HTR-8/SVneo (cell line): ENCODE measurements at regions not wholly inside any gene's neighbourhood (a gene's known extent, or its start where the extent isn't known, plus 50 kb on each side); places are given as distances from the start of the nearest gene placed in this dataset.
"Not testable (repeated sequence)": the region's sequence is repeated elsewhere in the genome, so short reads cannot be mapped to it uniquely, and the experiment has no call there.

Source experiments
- DNase-seq: peaks from one replicate; pipeline ENCODE4 v3.0.0; 2011; ENCODE audit warnings: low spot score, mixed read lengths; ENCODE audit not compliant: insufficient read length
- FAIRE-seq: peaks from 2 replicates; lab custom pipeline; 2011; peaks lifted over from hg19 to GRCh38; lab: Jason Lieb, UNC

DNA sequence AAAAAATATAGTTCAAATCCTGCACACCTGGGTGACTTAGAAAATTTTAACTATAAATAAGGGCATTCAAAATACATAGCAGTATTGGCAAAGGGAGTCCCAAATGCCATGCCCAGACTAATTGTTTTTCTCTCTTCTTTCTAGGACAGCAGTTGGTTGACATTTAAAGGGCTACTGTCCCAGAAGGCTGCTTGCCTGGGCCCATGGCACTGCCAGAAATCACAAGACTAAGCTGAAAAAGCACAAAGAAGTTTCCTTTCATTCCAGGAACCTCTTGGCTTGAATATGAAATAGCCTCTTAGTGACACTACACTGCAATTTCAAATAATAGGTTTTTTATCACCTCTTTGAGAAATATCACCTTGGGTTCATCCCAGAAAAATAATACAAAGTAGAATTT lies 388.9 kb upstream of the TRPC7 start:
- FAIRE-seq (no peak), DNase-seq (no peak)

GRCh38 chr5:136750224-136750862 lies 385.0 kb upstream of the TRPC7 start:
- FAIRE-seq (peak; percentile 4), DNase-seq (no peak)

DNA sequence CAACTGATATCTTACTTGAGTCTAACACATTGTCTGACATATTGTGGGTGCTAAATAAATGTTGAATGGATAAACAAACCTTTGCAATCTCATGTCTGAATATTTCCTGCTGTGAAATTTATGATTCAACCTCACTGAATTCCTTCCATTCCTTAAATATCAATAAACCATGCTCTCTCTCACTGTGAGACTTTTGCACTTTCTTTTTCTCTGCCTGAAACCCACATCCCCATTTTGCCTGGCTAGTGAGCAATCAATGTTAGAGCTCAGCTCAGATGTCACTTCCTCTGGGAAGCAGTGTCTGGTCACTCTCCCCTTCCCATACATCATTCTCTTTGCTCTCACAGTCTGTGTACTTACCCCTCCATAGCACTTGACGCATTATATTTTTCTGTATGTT lies 383.7 kb upstream of the TRPC7 start:
- DNase-seq (no peak), FAIRE-seq (no peak)

GRCh38 chr5:136743052-136743451 lies 377.7 kb upstream of the TRPC7 start:
- FAIRE-seq: no peak

DNA sequence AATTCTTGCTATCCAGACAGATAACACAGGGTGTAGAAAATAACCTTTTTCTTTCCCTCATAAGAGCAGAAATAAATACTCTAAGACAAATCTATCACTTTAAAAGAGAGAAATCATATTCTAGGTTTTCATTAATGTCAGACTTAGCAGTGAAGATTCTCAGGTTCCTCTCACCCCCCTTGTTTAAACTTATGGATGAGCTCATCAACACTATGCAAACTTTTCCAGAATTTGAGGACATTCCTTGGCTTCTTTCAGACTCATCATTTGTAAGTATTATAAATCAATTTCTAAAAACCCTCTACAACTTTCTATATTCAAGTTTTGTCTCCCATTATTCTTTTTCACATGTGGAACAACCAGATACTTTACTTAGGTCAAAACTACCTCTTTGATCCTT lies 374.9 kb upstream of the TRPC7 start:
- no peak for FAIRE-seq

More at GRCh38 chr5:136743052-136743451, 377.7 kb upstream of the TRPC7 start:
- DNase-seq: no peak

DNA sequence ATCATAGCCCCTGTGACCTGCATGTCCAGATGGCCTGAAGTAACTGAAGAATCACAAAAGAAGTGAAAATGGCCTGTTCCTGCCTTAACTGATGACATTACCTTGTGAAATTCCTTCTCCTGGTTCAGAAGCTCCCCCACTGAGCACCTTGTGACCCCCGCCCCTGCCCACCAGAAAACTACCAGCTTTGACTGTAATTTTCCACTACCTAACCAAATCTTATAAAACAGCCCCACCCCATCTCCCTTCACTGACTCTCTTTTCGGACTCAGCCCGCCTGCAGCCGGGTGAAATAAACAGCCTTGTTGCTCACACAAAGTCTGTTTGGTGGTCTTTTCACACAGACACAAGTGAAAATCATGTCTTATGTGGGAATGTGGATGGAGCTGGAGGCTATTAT lies 373.9 kb upstream of the TRPC7 start:
- not testable (repeated sequence) for DNase-seq, FAIRE-seq

More for the DNA sequence above, 374.9 kb upstream of the TRPC7 start:
- DNase-seq: no peak

- no peak for DNase-seq
- no peak for FAIRE-seq
These were observed 373.5 kb upstream of the TRPC7 start for GRCh38 chr5:136738829-136739228.

GRCh38 chr5:136736021-136736420 lies 370.7 kb upstream of the TRPC7 start:
- DNase-seq (no peak), FAIRE-seq (no peak)

DNA sequence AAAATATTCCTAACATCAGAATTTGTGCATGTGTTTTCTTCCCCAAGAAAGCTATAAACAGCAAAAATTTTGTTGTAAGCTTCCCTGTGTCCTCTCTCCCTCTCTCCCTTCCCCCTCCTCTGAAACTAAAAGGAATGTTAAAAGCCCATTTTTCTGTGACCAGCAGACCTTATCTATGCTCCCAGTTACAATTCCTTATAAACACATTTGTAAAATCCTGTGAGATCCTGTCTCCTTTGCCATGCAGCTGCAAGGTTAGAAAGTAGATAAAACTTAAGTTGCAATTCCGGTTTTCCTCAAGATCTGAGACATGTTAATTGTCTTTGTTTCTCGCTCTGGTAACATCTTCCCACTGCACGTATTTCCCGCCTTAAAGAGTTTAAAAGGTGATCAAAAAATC lies 370.3 kb upstream of the TRPC7 start:
- not testable (repeated sequence) for DNase-seq, FAIRE-seq

DNA sequence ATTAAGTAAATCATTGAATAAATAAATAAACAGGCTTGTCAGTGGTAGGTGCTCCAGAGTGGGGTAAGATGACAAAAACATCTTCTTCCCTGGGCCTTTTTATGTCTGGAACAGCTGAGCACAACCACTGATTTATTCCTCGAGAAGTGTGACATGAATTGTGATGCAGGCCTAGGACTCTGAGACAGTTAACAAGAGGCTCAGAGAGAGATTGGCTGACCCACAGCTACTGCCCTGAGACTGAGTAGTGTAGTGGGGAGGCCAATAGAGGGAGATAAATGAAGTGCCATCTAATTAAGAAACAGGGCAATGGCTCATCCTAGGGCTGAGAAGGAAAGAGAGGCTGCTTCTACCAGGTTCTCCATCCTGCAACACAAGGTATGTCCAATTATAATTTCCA lies 369.3 kb upstream of the TRPC7 start:
- FAIRE-seq: no peak
- no peak for DNase-seq

- FAIRE-seq: no peak
- DNase-seq: no peak
These were observed 367.4 kb upstream of the TRPC7 start for GRCh38 chr5:136732751-136733150.

DNA sequence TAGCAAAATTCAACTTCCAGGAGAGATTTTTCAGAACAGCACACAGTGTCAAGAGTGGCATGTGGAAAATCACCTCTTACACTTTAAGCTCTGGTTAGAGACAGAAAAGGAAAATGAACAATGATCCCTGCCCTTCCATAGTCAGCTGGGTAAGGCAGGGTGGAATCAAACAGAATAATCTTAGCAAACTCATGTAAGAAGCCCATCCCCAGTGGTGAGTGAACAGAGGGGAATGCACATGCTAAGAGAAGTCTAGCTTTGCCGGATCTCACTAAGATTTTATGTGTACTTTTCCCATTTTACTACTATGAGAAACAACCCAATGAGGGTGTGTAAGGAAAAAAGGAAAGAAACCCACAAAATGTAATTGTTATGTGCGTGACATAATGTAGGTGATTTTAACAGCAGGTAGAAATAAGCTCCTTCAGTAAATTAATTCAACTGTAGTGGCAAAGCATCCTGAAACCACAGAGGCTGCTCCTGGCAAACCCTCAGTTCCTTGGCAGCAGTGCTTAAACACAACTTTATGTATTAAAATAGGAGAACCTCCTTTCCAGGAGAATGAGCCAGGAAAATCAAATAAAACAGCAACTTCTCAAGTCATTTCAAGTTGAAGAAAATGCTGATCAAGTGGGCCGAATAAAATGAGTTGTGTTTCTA lies 366.0 kb upstream of the TRPC7 start:
- DNase-seq: no peak
- FAIRE-seq: no peak

DNA sequence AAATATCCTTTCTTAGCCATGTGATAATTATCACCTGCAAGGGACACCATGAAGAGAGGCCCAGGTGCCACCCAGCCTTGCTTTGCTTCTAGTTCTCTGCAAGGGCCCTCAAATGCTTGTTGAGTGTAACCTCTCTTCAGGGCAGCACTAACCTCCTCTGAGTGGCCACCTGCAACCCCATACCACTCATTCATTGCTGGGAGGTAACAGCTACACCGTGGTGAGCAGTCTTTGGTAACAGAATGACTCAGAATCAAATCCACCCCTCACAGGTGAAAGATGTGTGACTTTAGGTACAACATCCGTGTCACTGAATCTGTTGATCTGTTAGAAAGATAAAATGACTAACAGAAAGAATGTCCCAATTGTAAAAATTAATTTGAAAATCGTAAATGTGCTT lies 365.1 kb upstream of the TRPC7 start:
- FAIRE-seq (no peak), DNase-seq (no peak)

- DNase-seq: peak; percentile 51
- FAIRE-seq: no peak
These were observed 364.6 kb upstream of the TRPC7 start for GRCh38 chr5:136729901-136730355.

- no peak for DNase-seq
- no peak for FAIRE-seq
These were observed 361.2 kb upstream of the TRPC7 start for GRCh38 chr5:136726506-136726905.

- no peak for DNase-seq
- FAIRE-seq: no peak
These were observed 358.8 kb upstream of the TRPC7 start for GRCh38 chr5:136724161-136724560.

DNA sequence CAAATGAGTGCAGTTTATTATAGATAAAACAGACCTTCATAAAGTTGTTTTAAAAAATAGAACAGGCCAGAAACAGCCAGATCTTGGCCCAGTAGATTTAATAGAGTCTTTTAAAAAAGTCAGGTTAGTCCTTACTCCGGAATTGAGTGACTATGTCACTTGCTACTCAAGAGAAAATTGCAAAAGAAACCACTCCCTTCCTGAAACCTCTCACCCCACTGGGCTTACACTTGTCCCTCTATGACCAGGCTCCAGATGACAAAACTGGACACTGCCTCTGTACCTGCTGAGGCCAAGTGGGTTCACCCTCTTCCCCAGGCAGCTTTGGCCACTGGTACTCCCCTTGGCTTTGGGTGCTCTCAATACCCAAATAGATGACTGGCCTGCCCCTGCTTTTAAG lies 357.2 kb upstream of the TRPC7 start:
- DNase-seq: no peak
- no peak for FAIRE-seq

DNA sequence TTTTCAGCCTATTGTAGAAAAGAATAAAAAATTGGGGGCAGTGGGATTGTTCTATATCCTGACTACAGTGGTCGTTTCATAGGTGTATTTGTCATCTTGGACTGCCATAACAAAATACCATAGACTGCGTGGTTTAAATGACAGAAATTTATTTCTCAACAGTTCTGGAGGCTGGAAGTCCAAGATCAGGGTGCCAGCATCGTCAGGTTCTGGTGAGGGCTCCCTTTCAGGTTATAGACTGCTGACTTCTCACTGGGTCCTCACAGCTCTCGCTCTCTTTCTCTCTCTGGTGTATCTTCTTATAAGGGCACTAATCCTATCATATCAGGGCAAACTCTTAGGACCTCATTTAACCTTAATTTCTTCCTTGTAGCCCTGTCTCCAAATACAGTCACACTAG lies 356.7 kb upstream of the TRPC7 start:
- FAIRE-seq (no peak), DNase-seq (no peak)

GRCh38 chr5:136720674-136721073 lies 355.3 kb upstream of the TRPC7 start:
- FAIRE-seq (no peak), DNase-seq (no peak)

DNA sequence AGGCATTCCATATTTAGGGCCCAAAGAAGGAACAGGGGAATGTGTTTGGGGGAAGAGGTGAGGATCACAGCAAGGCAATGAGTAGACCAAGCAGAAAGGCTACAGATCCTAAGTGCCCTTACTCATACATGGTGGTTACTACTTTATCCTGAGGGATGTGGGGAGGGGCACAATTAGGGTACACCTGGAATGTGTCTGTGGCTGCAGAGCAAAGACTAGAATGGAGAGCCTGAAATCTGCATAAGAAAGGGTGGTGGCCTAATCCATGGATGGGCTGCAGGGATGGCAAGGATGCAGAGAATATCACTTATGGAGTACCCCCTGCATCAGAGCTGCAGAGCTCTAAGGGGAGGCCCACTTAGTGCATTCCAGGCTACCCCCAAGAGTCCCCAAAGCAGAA lies 352.6 kb upstream of the TRPC7 start:
- FAIRE-seq (no peak), DNase-seq (no peak)

DNA sequence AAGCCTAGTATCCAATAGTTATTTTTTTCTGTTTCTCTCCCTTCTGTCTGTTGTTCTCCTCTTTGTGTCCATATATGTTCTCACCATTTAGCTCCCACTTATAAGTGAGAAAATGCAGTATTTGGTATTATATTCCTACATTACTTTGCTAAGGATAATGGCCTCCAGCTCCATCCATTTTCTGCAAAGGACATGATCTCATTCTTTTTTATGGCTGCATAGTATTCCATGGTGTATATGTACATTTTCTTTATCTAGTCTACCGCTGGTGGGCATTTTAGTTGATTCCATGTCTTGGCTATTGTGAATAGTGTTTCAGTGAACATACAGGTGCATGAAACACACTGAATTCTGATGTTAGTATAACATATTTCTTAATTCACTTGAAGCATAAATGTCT lies 348.9 kb upstream of the TRPC7 start:
- FAIRE-seq (no peak), DNase-seq (no peak)

- FAIRE-seq: no peak
- DNase-seq: no peak
These were observed 347.3 kb upstream of the TRPC7 start for GRCh38 chr5:136712628-136713027.
